ENCODE measurements at regions not wholly inside any gene's neighbourhood (a gene's known extent, or its start where the extent isn't known, plus 50 kb on each side); places are given as distances from the start of the nearest gene placed in this dataset.

- no peak for DNase-seq (ENCODE audit: low spot score)
These were observed 583.2 kb downstream of the GLRX3 start for GRCh38 chr10:130719448-130719752.

DNA sequence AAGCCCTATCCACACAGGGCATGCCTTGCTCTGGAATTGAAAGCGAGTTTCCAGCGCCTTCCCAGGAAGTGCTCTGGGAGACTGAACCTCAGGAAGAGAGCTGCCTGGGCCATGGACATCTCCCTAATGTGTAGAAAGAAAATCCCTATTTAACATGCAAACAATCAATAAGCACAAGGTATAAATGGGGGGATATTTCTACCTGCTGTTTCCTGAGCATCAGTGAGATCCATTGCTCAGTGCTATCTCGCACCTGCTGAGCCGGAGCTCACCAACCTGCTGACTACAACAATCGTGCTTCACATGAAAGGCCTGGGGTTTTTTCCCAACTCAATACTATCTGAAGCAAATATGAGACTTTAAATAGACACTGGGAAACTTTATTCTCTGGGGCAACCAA, 584.0 kb downstream of the GLRX3 start:
- DNase-seq (ENCODE audit: low spot score), result no peak

DNA sequence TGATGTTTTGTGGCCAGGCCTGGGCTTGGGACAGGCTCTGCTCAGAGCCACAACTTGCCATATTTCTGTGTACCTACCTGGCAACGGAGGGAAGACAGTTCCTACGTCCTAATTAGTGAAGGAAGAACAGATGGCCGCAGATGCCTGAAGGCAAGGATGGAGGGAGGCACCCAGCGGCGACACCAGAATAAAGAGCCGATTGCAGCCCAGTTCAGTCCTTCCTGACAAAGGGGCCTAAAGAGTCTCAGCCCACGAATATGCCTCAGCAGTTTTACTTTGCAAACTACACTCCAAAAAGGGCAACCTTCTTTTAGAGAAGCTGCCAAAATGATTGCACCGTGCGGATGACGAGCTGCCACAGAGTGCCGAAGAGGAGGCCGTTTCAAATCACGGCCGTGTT, 585.8 kb downstream of the GLRX3 start:
- DNase-seq (ENCODE audit: low spot score), result no peak

GRCh38 chr10:130723704-130724103, 587.5 kb downstream of the GLRX3 start:
- no peak for DNase-seq (ENCODE audit: low spot score)

GRCh38 chr10:130725474-130725970, 586.0 kb downstream of the TCERG1L start:
- no peak for DNase-seq (ENCODE audit: low spot score)

GRCh38 chr10:130726996-130727725, 584.4 kb downstream of the TCERG1L start:
- no peak for DNase-seq (ENCODE audit: low spot score)

DNA sequence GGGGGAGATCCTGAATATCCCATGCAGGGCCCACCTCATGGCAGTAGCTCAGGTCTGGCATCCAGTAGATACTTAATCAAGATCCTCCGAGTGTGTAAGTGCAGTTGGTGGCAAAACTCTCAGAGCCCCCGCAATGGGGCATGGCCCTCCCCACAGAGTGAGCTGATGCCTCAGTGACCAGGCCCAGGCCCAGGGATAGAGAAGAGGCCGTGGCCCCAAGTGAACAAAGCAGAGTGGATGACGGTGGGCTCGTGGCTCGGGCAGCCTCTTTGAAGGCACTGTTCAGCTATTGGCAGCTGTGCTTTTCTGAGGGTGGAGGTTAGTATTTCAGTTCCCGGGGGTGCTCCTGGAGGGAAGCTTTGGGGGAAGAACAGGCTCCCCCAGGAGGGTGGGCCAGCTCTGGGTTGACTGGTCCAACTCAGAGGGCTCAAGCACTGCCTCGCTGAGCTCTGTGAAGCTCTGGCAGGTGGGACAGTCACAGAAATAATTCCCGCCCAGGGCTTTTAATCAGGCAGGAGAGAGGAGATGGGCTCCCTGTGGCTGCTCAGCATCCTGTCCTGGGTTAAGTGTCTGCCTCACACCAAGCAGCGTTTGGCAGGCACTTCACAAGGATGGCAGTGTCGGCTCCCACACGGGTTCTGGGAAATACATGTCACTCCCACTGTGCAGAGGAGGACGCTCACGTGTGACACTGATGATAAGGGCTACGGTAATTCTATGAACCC, 583.6 kb downstream of the TCERG1L start:
- no peak for DNase-seq (ENCODE audit: low spot score)

DNA sequence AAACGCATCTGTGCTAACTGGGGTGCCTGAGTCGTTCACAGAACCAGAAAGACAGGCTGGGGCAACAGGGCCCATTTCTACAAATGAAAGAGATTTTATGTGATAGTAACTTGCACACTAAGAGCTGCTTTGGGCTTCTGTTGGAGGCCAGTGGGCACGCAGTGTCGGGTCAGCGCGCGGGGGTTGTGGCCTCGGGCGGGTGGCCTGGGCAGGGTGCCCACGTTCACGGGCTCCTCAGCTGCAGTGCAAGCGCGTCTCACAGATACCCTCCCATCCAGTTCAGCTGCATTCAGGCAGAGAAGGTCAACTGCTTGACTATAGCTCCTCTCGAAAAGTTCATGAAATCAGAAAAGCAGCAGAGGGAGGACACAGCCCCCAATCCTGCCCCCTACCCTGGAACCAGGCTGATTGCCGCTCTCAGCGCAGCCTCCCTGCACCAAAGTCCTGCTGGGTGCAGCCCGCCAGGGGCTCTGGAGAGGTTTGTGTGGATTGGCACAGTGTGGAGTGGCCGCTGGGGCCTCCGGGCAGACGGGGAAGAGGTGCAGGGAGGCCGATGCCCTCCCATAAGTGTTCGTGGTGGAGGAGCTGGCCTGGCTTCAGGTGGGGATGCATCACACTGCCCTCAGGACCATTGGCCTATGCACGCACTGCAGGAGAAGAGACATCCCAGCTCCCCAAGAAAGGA, 582.8 kb downstream of the TCERG1L start:
- DNase-seq (ENCODE audit: low spot score), result no peak

DNA sequence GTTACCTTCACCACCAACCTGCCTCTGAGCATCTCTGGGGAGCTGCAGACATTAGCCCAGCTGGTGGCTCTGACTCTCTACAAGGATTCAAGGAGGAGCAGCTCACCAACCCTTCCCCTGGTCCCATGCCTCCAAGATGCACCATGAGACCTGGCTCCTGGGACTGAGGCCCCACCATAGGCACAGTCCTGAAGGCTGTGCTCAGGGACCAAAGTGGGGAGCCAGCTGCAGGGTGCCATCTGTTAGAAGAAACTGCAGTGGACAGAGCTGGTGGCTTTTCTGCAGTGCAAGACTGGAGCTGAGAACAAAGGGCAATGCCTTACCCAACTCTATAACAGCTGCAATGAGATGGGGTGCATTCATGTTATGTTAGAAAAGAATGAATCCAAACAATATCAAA, 581.6 kb downstream of the TCERG1L start:
- no peak for DNase-seq (ENCODE audit: low spot score)

DNA sequence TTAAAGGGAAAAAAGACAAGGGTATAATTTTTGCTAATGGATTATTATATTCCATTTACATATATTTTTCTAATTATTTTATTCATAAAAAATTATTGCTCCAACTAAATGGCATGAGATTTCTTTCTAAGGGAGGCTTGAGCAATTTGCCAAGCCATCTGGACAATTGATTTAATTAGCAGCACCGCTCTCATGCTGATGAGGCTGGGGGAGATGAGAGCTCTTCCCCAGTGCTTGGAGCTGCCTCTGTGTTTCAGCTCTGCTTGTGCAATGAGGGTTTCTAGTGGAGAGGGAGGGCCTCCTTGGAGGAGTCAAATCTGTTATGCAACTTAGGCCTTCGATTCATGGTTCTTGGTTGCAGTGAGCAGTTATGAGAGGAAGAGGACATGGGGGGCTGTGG, 574.3 kb downstream of the TCERG1L start:
- DNase-seq (ENCODE audit: low spot score), result no peak

DNA sequence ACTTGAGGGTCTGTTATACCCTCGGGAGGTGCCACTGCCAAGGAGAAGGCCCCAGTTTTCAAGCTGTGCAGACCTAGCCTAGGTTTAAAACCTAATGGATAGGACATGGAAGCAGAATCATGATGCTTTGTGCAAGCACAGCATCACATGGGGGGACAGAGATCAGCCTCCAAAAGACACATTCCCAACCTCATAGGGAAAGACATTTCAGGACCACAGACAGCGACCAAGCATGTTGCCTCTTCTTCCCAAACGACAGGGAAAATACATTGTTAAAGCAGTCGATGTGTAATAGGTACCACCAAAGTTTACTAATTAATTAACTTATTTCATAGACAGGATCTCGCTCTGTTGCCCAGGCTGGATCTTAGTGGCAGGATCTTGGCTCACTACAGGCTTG, 573.9 kb downstream of the TCERG1L start:
- DNase-seq (ENCODE audit: low spot score), result no peak

- DNase-seq (ENCODE audit: low spot score), result no peak
These were observed 572.3 kb downstream of the TCERG1L start for GRCh38 chr10:130739016-130739756.

DNA sequence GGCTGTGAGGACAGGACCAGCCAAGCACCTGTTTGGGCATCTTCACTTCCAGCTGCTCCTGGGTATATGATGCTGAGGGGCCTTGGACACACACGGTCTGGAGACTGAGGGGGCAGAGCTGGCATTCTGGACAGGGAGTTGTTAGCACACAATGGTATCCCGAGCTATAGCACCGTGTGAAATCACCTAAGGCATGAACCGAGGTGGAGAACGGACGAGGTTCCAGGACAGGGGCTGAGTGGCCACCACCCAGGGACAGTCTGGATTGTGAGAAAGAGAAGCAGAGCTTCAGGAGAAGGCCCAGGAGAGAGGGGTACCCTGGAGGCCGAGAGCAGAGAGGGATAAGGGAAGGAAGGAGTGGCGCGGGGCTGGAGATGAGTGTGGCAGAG, 571.8 kb downstream of the TCERG1L start:
- no peak for DNase-seq (ENCODE audit: low spot score)

- no peak for DNase-seq (ENCODE audit: low spot score)
These were observed 571.4 kb downstream of the TCERG1L start for GRCh38 chr10:130740166-130740565.

GRCh38 chr10:130740915-130741750, 570.4 kb downstream of the TCERG1L start:
- no peak for DNase-seq (ENCODE audit: low spot score)

- DNase-seq (ENCODE audit: low spot score), result no peak
These were observed 569.3 kb downstream of the TCERG1L start for GRCh38 chr10:130741901-130742855.

DNA sequence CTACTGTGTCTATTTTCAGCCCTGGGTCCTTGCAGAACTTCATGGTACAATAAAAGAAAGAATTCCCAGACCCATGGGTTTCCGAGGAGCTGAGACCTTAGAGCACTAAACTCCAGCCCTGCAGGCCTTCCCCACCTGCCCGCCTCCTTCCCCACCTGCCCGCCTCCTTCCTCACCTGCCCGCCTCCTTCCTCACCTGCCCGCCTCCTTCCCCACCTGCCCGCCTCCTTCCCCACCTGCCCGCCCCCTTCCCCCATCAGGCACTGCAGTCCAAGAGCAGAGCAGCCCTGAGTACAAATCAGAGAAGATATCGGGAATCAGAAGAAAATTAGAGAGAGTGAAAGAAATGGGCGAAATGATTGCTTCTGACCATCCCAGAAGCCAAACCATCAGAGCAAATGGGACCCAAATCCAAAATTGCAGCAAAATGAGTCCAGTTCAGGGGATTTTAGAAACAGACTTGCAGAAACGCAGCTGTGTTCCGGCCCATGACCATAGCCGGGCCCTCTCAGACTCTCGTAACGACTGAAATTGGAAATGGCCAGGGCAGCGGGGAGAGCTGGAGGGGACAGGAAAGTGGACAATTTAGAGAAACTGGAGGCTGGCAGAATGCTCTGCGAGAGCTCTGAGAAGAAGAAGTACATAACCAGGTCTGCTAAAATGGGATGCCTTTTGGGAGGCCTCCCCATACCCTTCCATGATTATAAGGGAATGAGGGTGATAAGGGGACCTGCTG, 568.4 kb downstream of the TCERG1L start:
- no peak for DNase-seq (ENCODE audit: low spot score)

- DNase-seq (ENCODE audit: low spot score), result no peak
These were observed 567.7 kb downstream of the TCERG1L start for GRCh38 chr10:130743751-130744271.

DNA sequence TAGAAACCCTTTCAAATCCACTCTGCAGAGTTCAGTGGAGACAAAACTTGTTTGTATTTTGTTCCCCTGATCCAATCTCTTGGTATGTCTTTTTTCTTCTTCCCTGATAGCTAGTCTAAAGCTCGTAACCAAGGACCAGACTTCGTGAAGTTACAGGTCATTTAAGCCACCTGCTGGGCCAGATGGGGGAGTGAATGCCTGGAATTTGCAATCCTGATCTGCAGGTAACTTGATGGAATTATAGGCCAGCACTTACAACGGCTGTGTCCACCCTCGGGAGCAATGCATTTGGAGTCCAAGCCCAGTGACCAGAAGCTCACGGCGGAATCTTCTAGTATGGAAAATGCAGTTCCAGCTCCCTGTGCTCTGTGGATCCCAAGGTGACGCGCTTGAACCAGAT, 566.9 kb downstream of the TCERG1L start:
- no peak for DNase-seq (ENCODE audit: low spot score)

Data from activated CD4-positive, alpha-beta T cell treated with anti-CD3 and anti-CD28 coated beads, Interleukin-2, Interleukin-4, amounts not matched to agents 100 ng/mL and 50 ng/mL, durations not matched to agents 16 hours and 8 hours (primary cell).